ENCODE measurements at regions not wholly inside any gene's neighbourhood (a gene's known extent, or its start where the extent isn't known, plus 50 kb on each side); places are given as distances from the start of the nearest gene placed in this dataset.
"Not testable (repeated sequence)": the region's sequence is repeated elsewhere in the genome, so short reads cannot be mapped to it uniquely, and the experiment has no call there.

DNA sequence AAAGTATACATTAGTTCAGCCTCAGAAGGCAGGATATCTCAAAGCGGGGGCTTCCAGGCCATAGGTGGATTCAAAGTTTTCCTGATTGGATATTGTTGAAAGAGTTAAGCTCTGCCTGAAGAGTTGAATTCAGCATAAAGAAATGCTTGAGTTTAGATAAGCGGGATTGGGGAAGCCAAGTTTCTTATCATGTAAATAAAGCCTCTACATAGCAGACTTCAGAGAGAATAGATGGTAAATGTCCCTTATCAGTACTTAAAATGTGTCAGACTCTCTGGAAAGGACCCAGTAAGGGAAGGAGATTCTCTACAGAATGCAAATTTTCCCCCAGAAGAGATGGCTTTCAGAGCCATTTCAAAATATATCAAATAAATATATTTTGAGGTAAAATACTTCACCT, 423.5 kb downstream of the SHISA9 start:
- no peak for TF ChIP-seq ZNF274 (IDR thresholded peaks at IDR 0.05; ENCODE audit: low read depth, low read length)

DNA sequence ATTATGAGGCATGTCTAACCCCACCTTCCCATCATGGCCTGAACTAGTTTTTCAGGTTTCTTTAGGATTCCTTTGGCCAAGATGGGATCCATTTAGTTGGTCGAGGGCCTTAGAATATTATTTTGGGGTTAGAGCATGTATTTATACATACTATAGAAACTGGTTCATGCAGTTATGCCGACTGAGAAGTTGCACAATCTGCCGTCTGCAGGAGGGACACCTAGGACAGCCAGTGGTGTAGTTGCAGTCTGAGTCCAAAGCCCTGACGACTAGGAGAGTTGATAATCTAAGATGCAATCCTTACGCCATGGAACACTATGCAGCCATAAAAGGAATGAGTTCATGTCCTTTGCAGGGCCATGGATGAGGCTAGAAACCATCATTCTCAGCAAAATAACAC, 424.0 kb downstream of the SHISA9 start:
- TF ChIP-seq ZNF274 (IDR thresholded peaks at IDR 0.05; ENCODE audit: low read depth, low read length) = no peak
- H3K4me3 ChIP-seq (ENCODE audit: low read length) = no peak overlapping the region

More for the DNA sequence above, 423.5 kb downstream of the SHISA9 start:
- no peak overlapping the region for H3K4me3 ChIP-seq (ENCODE audit: low read length)

- H3K4me3 ChIP-seq (ENCODE audit: low read length) = no peak overlapping the region
- no peak for TF ChIP-seq ZNF274 (IDR thresholded peaks at IDR 0.05; ENCODE audit: low read depth, low read length)
Measured at GRCh38 chr16:13331918-13332317, 430.5 kb downstream of the SHISA9 start.

DNA sequence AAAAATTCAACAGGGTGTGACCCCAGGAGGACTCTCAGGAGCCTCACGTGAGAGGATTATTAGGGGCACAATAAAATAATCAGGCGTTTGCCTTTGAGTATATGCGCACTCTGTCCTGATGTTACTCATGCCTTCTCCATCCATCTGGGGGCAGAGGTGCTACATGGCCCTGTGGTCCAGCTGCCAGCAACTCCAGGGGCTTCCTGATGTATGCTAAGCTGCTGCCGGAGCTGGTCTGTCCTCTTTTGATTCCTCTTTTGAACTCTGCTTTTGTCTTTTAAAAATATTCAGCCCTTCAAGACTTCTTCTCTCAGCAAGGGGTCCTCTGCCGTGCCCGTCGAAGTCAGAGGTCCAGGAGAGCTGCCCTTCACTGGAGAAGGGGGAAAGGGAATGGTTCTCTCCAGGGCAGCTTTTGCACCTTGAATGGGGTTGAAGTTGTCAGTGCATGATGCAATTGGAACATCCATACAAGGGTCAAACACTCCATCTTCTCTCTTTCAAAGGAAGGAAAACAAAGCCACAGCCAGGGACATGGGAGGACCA, 431.4 kb downstream of the SHISA9 start:
- no peak overlapping the region for H3K4me3 ChIP-seq (ENCODE audit: low read length)
- no peak for TF ChIP-seq ZNF274 (IDR thresholded peaks at IDR 0.05; ENCODE audit: low read depth, low read length)

DNA sequence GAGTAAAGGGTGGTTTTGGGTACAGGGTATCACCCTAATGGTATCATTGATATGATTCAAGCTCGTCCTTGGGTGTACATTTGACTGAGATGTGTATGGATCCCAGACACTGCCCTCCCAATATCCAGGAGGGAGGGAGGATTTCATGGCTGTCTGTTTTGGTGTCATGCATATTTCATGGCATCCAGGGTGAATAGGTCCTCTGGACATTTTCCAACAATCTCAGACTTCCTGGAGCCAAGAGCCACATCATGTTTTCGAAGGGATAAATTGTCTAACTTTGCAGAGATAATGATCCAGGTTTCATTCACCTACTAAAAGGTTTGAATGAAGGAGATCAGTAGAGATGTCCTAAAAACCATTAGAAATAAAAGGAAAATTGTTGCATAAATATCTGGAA, 431.9 kb downstream of the SHISA9 start:
- H3K4me3 ChIP-seq (ENCODE audit: low read length) = no peak overlapping the region
- no peak for TF ChIP-seq ZNF274 (IDR thresholded peaks at IDR 0.05; ENCODE audit: low read depth, low read length)

- no peak overlapping the region for H3K4me3 ChIP-seq (ENCODE audit: low read length)
- TF ChIP-seq ZNF274 (IDR thresholded peaks at IDR 0.05; ENCODE audit: low read depth, low read length) = no peak
Measured at GRCh38 chr16:13335879-13336278, 434.5 kb downstream of the SHISA9 start.

- no peak for TF ChIP-seq ZNF274 (IDR thresholded peaks at IDR 0.05; ENCODE audit: low read depth, low read length)
- no peak overlapping the region for H3K4me3 ChIP-seq (ENCODE audit: low read length)
Measured at GRCh38 chr16:13336335-13336734, 434.9 kb downstream of the SHISA9 start.

GRCh38 chr16:13336907-13337881, 435.8 kb downstream of the SHISA9 start:
- not testable (repeated sequence) for H3K4me3 ChIP-seq (ENCODE audit: low read length)

GRCh38 chr16:13338044-13338443, 436.6 kb downstream of the SHISA9 start:
- H3K4me3 ChIP-seq (ENCODE audit: low read length) = no peak overlapping the region
- TF ChIP-seq ZNF274 (IDR thresholded peaks at IDR 0.05; ENCODE audit: low read depth, low read length) = no peak

DNA sequence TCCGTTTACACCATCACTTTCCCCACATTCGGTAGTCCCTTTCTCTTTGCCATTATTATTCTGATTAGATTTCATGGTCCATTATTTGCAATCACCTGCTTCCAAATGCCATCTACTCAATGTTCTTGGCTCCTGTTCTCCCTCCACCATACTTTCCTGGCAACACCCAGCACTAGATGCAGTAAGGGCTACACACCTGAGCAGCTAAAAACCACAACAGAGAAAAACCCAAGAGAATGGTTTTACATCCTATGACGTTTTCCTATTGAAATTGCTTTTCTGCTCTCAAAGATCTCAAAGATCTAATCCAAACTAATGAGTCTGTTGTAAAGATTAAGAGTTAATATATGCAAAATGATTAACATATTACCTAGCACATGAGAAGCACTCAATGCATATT, 441.3 kb downstream of the SHISA9 start:
- TF ChIP-seq ZNF274 (IDR thresholded peaks at IDR 0.05; ENCODE audit: low read depth, low read length) = no peak
- no peak overlapping the region for H3K4me3 ChIP-seq (ENCODE audit: low read length)

- TF ChIP-seq ZNF274 (IDR thresholded peaks at IDR 0.05; ENCODE audit: low read depth, low read length) = no peak
- no peak overlapping the region for H3K4me3 ChIP-seq (ENCODE audit: low read length)
Measured at GRCh38 chr16:13344001-13344400, 442.6 kb downstream of the SHISA9 start.

DNA sequence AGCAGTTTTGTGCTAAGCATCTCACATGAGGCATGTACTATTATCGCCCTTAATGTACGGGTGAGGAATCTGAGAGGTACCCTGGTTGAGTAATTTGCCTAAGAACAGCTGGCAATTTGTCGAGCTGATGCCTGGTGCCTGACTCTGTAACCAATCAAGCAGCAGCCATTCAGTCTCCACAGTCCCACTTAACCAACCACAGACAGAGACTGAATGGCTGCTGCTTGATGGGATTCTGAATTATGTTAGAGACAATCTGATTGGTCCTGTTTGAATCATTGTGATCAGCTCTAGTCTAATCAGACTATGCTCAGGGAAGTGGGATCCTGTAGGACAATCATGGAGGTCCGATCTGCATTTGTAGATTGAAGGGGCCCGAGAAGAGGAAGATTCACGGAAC, 447.0 kb downstream of the SHISA9 start:
- H3K4me3 ChIP-seq (ENCODE audit: low read length) = no peak overlapping the region
- TF ChIP-seq ZNF274 (IDR thresholded peaks at IDR 0.05; ENCODE audit: low read depth, low read length) = no peak

- no peak overlapping the region for H3K4me3 ChIP-seq (ENCODE audit: low read length)
- TF ChIP-seq ZNF274 (IDR thresholded peaks at IDR 0.05; ENCODE audit: low read depth, low read length) = no peak
Measured at GRCh38 chr16:13350000-13350399, 448.6 kb downstream of the SHISA9 start.

- no peak overlapping the region for H3K4me3 ChIP-seq (ENCODE audit: low read length)
- no peak for TF ChIP-seq ZNF274 (IDR thresholded peaks at IDR 0.05; ENCODE audit: low read depth, low read length)
Measured at GRCh38 chr16:13351181-13351580, 449.8 kb downstream of the SHISA9 start.

DNA sequence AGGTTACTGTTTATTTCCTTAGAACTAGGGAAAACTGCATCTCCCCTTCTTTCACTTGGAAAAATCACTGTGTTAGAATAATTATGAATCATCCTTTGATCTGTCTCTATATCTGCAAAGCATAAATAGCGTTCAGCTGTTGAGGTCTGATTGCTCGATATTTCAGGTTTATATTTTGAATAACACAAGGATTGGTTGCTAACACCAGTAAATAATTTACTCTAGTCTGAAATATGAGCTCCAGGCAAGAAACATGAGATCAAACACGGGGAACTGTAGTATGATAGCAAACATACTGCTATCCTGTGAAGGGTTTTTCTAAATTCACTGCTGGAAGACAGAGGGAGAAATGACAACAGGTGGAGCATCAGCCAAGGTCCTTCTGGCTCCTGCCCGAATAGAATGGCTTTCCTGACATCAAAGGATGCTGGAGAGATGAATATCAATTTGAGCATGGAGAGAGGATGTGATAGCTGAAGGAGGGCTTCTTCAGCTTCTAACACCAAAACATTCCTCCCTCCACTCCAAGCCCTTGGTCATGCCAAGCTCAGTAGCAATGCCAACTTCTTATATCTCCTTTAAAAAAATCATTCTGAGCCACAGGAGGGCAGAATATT, 450.3 kb downstream of the SHISA9 start:
- H3K4me3 ChIP-seq (ENCODE audit: low read length) = no peak overlapping the region
- TF ChIP-seq ZNF274 (IDR thresholded peaks at IDR 0.05; ENCODE audit: low read depth, low read length) = no peak

- not testable (repeated sequence) for H3K4me3 ChIP-seq (ENCODE audit: low read length)
Measured at GRCh38 chr16:13352796-13353195, 451.4 kb downstream of the SHISA9 start.

GRCh38 chr16:13357842-13358241, 456.4 kb downstream of the SHISA9 start:
- H3K4me3 ChIP-seq (ENCODE audit: low read length) = not testable (repeated sequence)
